ENCODE measurements at regions not wholly inside any gene's neighbourhood (a gene's known extent, or its start where the extent isn't known, plus 50 kb on each side); places are given as distances from the start of the nearest gene placed in this dataset.
A peak's percentile ranks its signal among the peaks of the same experiment; 100 is the strongest.

DNA sequence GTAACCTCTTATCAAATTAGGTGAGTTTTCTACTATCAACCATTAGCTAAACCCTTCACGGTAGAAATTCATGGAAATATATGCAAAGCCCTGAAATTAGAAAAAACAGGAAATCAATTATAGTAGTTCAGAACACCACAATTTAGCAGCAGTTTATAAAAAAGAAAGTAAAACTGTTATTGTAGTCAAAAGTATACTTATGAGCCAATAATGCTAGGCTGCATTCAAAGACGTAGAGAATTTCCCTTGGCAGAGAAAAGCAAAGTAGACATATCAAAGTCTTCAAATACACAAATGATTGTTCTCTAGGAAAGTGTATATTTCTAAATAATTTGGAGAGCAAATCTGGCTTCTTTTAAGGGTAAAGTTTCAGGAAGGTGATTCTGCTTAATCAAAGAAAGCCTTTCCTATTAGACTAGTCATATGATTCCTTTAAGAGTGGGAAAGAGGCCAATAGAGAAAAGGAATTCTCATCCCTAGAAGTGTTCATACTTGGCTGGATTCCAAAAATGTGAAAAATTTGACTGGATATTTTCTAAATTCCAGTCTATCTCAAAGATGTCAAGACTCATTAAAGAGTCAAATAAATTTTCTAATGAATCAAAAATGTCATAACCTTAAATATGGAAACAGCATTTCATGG lies 185.5 kb downstream of the SMC2 start:
- H3K27me3 ChIP-seq (ENCODE audit: control insufficient read depth, insufficient read depth, low read length): no peaks in the 10 kb centered on the region
- FAIRE-seq: no peak
- peak in 2 of 5 donors; percentile 29 to 37 for DNase-seq
- H3K36me3 ChIP-seq (ENCODE audit: control insufficient read depth in 2 of 3, insufficient read depth in 3 of 3, low read length in 3 of 3): no peaks in the 10 kb centered on the region
- H3K9me3 ChIP-seq (ENCODE audit: control insufficient read depth in 2 of 3, insufficient read depth in 1 of 3, low read length in 3 of 3): no peaks in the 10 kb centered on the region
- no peaks in the 10 kb centered on the region for H3K4me1 ChIP-seq (ENCODE audit: control insufficient read depth in 2 of 3, insufficient read depth in 2 of 3, low read depth in 1 of 3, low read length in 3 of 3)
- TF ChIP-seq, protein P1, sequence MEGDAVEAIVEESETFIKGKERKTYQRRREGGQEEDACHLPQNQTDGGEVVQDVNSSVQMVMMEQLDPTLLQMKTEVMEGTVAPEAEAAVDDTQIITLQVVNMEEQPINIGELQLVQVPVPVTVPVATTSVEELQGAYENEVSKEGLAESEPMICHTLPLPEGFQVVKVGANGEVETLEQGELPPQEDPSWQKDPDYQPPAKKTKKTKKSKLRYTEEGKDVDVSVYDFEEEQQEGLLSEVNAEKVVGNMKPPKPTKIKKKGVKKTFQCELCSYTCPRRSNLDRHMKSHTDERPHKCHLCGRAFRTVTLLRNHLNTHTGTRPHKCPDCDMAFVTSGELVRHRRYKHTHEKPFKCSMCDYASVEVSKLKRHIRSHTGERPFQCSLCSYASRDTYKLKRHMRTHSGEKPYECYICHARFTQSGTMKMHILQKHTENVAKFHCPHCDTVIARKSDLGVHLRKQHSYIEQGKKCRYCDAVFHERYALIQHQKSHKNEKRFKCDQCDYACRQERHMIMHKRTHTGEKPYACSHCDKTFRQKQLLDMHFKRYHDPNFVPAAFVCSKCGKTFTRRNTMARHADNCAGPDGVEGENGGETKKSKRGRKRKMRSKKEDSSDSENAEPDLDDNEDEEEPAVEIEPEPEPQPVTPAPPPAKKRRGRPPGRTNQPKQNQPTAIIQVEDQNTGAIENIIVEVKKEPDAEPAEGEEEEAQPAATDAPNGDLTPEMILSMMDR (IDR thresholded peaks at IDR 0.05; ENCODE audit: borderline replicate concordance, extremely low read depth, insufficient read depth): no peak
- intact Hi-C loops (cut with DNase I): no loop called here
- H3K27ac ChIP-seq (ENCODE audit: low read depth in 2 of 2, low read length in 2 of 2): no peak overlapping the region
- H3K9ac ChIP-seq (ENCODE audit: low read length in 3 of 3): no peak overlapping the region
- H3K4me3 ChIP-seq (ENCODE audit: low read length in 3 of 3): no peak overlapping the region

DNA sequence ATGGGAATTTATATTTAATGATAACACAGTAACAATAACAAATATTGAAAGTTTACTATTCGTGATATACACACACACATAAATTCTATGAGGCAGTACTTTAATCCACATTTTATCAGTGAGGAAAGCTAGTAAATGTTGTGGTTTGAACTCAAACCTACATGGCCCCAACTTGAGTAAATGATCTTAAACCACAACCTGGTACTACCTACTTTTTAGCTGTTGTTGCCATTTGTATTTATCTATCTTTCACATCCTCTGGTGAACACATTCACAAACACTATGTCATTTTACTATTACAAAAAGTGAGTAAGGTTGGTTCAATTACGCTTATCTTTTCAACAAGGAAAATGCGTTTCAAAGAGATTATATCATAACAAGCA lies 186.1 kb downstream of the SMC2 start:
- Histone ChIP-seq H3K27me3 (ENCODE audit: control insufficient read depth, insufficient read depth, low read length) (no peaks in the 10 kb centered on the region), H3K4me3 (ENCODE audit: low read length in 3 of 3) (no peak overlapping the region), H3K27ac (ENCODE audit: low read depth in 2 of 2, low read length in 2 of 2) (no peak overlapping the region), H3K9me3 (ENCODE audit: control insufficient read depth in 2 of 3, insufficient read depth in 1 of 3, low read length in 3 of 3) (no peaks in the 10 kb centered on the region), H3K36me3 (ENCODE audit: control insufficient read depth in 2 of 3, insufficient read depth in 3 of 3, low read length in 3 of 3) (no peaks in the 10 kb centered on the region), H3K4me1 (ENCODE audit: control insufficient read depth in 2 of 3, insufficient read depth in 2 of 3, low read depth in 1 of 3, low read length in 3 of 3) (no peaks in the 10 kb centered on the region), H3K9ac (ENCODE audit: low read length in 3 of 3) (no peak overlapping the region)
- FAIRE-seq (peak; percentile 30), DNase-seq (peak in 1 of 5 donors; percentile 7)
- intact Hi-C loops (cut with DNase I): no loop called here
- TF ChIP-seq, protein P1 (IDR thresholded peaks at IDR 0.05; ENCODE audit: borderline replicate concordance, extremely low read depth, insufficient read depth): no peak

DNA sequence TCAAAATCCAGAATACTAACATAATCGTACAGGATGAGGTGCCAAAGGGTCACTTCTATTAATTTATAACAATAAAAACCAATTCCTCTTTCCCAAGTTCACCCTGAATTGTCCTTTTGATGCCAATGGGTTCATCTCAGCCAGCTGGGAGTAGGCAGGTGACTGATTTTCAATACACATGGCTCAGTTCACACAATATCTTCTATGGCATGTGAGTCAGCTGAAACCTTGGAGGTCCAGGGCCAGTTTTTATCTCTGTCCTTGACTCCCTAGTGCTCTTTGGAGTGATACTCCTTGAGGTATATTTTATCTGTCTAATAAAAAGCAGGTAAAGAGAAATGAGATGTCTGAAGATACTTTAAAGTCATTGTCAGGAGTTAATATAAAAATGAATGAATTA lies 186.6 kb downstream of the SMC2 start:
- no peaks in the 10 kb centered on the region for H3K9me3 ChIP-seq (ENCODE audit: control insufficient read depth in 2 of 3, insufficient read depth in 1 of 3, low read length in 3 of 3)
- no peak overlapping the region for H3K4me3 ChIP-seq (ENCODE audit: low read length in 3 of 3)
- no peak overlapping the region for H3K9ac ChIP-seq (ENCODE audit: low read length in 3 of 3)
- TF ChIP-seq, protein P1 (IDR thresholded peaks at IDR 0.05; ENCODE audit: borderline replicate concordance, extremely low read depth, insufficient read depth): no peak
- no peaks in the 10 kb centered on the region for H3K27me3 ChIP-seq (ENCODE audit: control insufficient read depth, insufficient read depth, low read length)
- no peak overlapping the region for H3K27ac ChIP-seq (ENCODE audit: low read depth in 2 of 2, low read length in 2 of 2)
- DNase-seq (no peak), FAIRE-seq (no peak)
- H3K4me1 ChIP-seq (ENCODE audit: control insufficient read depth in 2 of 3, insufficient read depth in 2 of 3, low read depth in 1 of 3, low read length in 3 of 3): no peaks in the 10 kb centered on the region
- H3K36me3 ChIP-seq (ENCODE audit: control insufficient read depth in 2 of 3, insufficient read depth in 3 of 3, low read length in 3 of 3): no peaks in the 10 kb centered on the region
- intact Hi-C loops (cut with DNase I): no loop called here

DNA sequence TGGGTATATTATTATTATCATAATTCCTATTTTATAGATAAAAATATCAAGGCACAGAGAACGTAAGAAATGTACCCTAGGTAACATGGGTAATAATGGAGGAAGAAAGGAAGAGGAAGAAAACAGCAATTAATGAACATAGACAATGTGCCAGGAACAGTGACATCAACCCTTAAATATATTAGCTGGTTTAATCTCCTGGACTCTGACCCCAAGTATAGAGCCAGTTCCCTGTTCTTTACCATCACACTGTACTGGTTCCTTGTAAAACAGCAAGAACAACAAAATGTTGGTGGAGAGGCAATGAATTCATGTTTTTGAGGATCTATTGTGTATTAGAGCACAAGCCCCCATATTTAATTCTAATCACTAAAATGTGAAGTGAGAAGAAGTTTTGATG lies 192.1 kb downstream of the SMC2 start:
- H3K9me3 ChIP-seq (ENCODE audit: control insufficient read depth in 2 of 3, insufficient read depth in 1 of 3, low read length in 3 of 3): no peaks in the 10 kb centered on the region
- no peak overlapping the region for H3K27ac ChIP-seq (ENCODE audit: low read depth in 2 of 2, low read length in 2 of 2)
- H3K9ac ChIP-seq (ENCODE audit: low read length in 3 of 3): no peak overlapping the region
- no peak for DNase-seq
- H3K27me3 ChIP-seq (ENCODE audit: control insufficient read depth, insufficient read depth, low read length): no peaks in the 10 kb centered on the region
- H3K4me1 ChIP-seq (ENCODE audit: control insufficient read depth in 2 of 3, insufficient read depth in 2 of 3, low read depth in 1 of 3, low read length in 3 of 3): no peaks in the 10 kb centered on the region
- TF ChIP-seq, protein P1 (IDR thresholded peaks at IDR 0.05; ENCODE audit: borderline replicate concordance, extremely low read depth, insufficient read depth): no peak
- intact Hi-C loops (cut with DNase I): no loop called here
- no peaks in the 10 kb centered on the region for H3K36me3 ChIP-seq (ENCODE audit: control insufficient read depth in 2 of 3, insufficient read depth in 3 of 3, low read length in 3 of 3)
- no peak overlapping the region for H3K4me3 ChIP-seq (ENCODE audit: low read length in 3 of 3)
- FAIRE-seq: no peak
